Neural progenitor cell (in vitro differentiated cells): ENCODE measurements at regions not wholly inside any gene's neighbourhood (a gene's known extent, or its start where the extent isn't known, plus 50 kb on each side); places are given as distances from the start of the nearest gene placed in this dataset.

ENCODE experiments used
- CTCF ChIP-seq: fragments of 200-600 bp; sonication (generic); IDR thresholded peaks from 2 replicates; pipeline ENCODE4 v1.5.1; 2017; ENCODE audit warnings: antibody characterized with exemption, mild to moderate bottlenecking
- EZH2phosphoT487 ChIP-seq: fragments of 200-600 bp; sonication (generic); IDR thresholded peaks from 2 replicates; pipeline ENCODE4 v1.6.1; 2017; ENCODE audit warnings: antibody characterized with exemption

- TF ChIP-seq CTCF (no peak), EZH2phosphoT487 (no peak)
Observed at GRCh38 chr9:89888233-89888632, 283.4 kb downstream of the GADD45G start.
